Fibroblast of lung (primary cell): ENCODE measurements at regions not wholly inside any gene's neighbourhood (a gene's known extent, or its start where the extent isn't known, plus 50 kb on each side); places are given as distances from the start of the nearest gene placed in this dataset.

Source experiments
- CTCF ChIP-seq, 2 donors: IDR thresholded peaks in 1 of 2; conservative IDR thresholded peaks in 1 of 2; 1 replicate in 1 of 2; 2 replicates in 1 of 2; pipeline ENCODE4 v1.5.1; 2011 to 2012; ENCODE audit warnings: low read length in 2 of 2, control low read depth in 1 of 2, inconsistent platforms in 1 of 2, low read depth in 1 of 2, mild to moderate bottlenecking in 1 of 2
- EZH2 ChIP-seq: IDR thresholded peaks from 2 replicates; pipeline ENCODE4 v1.5.1; 2012; ENCODE audit warnings: low read length, control low read depth, mild to moderate bottlenecking; ENCODE audit errors: missing control alignments

GRCh38 chr10:131698232-131698631, 202.6 kb upstream of the PPP2R2D start:
- TF ChIP-seq CTCF (conservative IDR thresholded peaks at IDR 0.05 in 1 of 2, IDR thresholded peaks at IDR 0.05 in 1 of 2; ENCODE audit: low read depth in 1 of 2, low read length in 2 of 2), result no peak
- no peak for TF ChIP-seq EZH2
